ENCODE measurements at regions not wholly inside any gene's neighbourhood (a gene's known extent, or its start where the extent isn't known, plus 50 kb on each side); places are given as distances from the start of the nearest gene placed in this dataset.

DNA sequence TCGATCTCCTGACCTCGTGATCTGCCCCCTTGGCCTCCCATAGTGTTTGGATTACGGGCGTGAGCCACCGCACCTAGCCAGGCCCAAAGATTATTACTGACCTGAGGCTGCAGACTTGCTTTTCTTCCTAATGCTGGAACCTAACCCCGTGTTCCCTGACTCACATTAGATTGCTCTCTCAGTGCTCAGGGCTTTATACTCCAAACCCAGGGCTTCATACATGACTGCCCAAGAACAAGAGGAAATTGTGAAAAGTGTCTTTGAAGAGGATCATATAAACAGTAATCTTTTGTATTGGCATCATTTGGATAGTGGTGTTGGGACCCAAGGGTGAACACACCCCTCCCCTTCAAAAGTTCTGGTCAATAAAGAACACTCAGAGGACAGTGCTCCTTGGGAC, 233.3 kb upstream of the TAS2R1 start:
- no peak overlapping the region for H3K27ac ChIP-seq
- no peak for TF ChIP-seq ZFX (IDR thresholded peaks at IDR 0.05)
- TF ChIP-seq, protein P1, sequence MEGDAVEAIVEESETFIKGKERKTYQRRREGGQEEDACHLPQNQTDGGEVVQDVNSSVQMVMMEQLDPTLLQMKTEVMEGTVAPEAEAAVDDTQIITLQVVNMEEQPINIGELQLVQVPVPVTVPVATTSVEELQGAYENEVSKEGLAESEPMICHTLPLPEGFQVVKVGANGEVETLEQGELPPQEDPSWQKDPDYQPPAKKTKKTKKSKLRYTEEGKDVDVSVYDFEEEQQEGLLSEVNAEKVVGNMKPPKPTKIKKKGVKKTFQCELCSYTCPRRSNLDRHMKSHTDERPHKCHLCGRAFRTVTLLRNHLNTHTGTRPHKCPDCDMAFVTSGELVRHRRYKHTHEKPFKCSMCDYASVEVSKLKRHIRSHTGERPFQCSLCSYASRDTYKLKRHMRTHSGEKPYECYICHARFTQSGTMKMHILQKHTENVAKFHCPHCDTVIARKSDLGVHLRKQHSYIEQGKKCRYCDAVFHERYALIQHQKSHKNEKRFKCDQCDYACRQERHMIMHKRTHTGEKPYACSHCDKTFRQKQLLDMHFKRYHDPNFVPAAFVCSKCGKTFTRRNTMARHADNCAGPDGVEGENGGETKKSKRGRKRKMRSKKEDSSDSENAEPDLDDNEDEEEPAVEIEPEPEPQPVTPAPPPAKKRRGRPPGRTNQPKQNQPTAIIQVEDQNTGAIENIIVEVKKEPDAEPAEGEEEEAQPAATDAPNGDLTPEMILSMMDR (conservative IDR thresholded peaks at IDR 0.05), result no peak

DNA sequence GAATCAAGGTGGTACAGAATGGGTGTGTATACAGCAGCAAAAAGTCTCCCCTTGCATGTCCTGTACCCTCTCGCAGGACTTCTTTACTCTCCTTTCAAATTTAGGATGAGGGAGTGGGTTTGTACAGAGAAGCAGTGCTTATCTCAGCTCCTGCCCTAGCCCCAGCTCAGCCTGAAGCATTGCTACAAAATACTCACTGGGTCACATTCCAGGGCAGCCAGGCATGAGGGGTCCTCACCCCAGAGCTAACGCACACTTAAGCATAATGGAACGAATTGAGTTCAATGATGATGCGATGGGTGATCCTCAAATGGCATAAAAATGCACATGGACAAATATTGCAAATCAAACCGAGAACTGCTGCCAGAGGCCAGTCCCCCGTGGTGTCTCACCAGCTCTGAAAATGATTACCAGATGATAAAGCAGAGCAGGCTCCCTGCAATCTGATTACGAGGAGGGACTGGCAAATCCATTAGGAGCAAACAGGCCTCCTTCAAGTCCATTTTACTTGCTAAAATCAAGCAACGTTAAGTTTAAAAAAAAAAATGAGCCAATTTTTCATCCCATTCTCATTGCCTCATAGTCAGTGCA, 231.6 kb upstream of the TAS2R1 start:
- no peak overlapping the region for H3K27ac ChIP-seq
- TF ChIP-seq, protein P1 (conservative IDR thresholded peaks at IDR 0.05), result no peak
- no peak for TF ChIP-seq ZFX (IDR thresholded peaks at IDR 0.05)

DNA sequence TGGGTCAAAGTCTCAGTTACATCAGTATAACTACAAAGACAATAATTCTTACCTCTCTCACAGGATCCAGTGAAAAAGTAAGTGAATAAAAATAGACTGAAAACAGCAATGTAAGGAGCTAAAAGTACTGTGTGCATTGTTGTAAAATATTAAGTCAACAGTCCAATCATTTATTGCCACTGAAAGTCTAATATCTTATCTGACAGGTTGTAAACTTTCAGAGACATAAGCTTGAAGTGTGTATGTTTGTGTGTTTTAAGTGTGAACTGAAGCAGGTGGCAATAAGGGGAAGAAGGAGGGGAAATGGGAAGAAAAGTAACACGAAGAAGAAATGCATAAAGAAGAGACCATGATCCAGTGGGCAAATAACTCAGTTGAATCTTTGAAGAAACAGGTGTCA, 229.7 kb upstream of the TAS2R1 start:
- TF ChIP-seq ZFX (IDR thresholded peaks at IDR 0.05), result no peak
- TF ChIP-seq, protein P1 (conservative IDR thresholded peaks at IDR 0.05), result no peak
- no peak overlapping the region for H3K27ac ChIP-seq

DNA sequence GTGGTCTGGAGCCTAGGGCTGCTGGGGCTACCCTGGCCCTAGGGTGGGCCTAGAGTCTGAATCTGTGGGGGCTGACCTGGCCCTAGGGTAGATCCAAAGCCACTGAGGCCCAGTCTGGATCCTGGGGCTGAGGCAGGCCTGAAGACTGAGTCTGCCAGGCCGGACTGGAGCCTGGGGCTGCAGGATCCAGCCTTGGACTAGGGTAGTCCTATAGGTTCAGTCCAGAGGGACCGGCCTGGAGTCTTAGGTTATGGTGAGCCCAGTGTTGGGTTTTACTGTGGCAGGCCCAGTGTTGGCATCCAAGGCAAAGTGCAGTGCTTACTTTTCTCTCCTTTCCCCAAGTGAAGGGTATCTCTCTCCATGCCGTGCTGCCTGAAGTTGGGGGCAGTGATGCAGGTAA, 227.9 kb upstream of the TAS2R1 start:
- H3K27ac ChIP-seq, result no peak overlapping the region
- TF ChIP-seq, protein P1 (conservative IDR thresholded peaks at IDR 0.05), result no peak
- TF ChIP-seq ZFX (IDR thresholded peaks at IDR 0.05), result no peak

DNA sequence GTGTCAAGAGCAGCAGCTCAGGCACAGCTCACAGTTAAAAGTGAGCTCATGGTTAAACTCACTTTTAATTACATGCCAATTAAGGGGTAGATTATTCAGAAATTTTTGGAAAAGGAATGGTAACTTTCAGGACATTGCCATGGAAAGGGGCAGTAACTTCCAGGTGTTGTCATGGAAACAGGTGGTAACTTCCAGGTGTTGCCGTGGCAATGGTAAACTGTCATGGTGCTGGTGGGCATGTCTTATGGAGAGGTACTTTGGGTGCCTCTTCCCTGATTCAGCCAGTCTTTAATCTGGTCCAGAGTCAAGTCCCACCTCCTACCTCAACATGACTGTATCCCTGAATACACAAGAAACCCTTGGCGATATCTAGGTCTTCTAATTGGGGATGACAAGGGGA, 223.2 kb upstream of the TAS2R1 start:
- H3K27ac ChIP-seq, result no peak overlapping the region
- no peak for TF ChIP-seq ZFX (IDR thresholded peaks at IDR 0.05)
- TF ChIP-seq, protein P1 (conservative IDR thresholded peaks at IDR 0.05), result no peak

DNA sequence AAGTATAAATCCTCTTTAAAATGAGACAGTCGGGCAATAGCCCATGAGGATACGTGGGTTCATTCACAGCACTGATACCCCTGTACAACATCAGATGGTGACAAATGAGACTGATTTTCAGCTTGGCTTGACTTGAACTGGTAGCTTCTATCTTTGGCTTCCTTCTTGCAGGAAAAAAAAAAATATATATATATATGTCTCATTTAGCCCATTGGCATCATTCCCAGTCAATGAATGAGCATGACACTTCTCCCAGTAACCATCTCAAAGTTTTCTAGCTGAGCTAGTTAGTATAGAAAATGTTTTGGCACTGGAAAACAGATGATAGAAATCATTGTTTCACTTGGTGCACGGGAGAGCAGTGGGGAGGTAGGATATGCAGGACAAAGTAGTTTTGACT, 222.5 kb upstream of the TAS2R1 start:
- H3K27ac ChIP-seq, result no peak overlapping the region
- TF ChIP-seq, protein P1 (conservative IDR thresholded peaks at IDR 0.05), result no peak
- TF ChIP-seq ZFX (IDR thresholded peaks at IDR 0.05), result no peak

DNA sequence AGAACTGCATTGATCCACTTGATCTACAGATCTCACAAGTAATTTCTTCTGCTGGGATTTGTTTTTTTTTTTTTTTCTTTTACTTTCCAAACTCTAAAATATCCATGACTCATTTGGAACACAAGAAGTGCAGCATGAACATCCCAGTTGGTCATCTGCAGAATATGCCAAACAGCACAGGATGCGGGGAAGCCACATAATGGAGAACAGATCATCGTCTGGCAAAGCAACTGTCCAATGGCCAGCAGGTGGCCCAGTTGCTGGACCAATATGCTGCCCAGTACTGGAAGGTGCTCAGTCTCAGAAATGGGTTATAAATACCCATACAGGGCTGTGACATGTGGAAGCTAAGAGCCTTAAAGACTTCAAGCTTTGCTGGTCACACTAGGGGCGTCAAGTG, 221.3 kb upstream of the TAS2R1 start:
- TF ChIP-seq, protein P1 (conservative IDR thresholded peaks at IDR 0.05), result peak; percentile 40
- no peak for TF ChIP-seq ZFX (IDR thresholded peaks at IDR 0.05)
- no peak overlapping the region for H3K27ac ChIP-seq
